ENCODE measurements at regions not wholly inside any gene's neighbourhood (a gene's known extent, or its start where the extent isn't known, plus 50 kb on each side); places are given as distances from the start of the nearest gene placed in this dataset.

DNA sequence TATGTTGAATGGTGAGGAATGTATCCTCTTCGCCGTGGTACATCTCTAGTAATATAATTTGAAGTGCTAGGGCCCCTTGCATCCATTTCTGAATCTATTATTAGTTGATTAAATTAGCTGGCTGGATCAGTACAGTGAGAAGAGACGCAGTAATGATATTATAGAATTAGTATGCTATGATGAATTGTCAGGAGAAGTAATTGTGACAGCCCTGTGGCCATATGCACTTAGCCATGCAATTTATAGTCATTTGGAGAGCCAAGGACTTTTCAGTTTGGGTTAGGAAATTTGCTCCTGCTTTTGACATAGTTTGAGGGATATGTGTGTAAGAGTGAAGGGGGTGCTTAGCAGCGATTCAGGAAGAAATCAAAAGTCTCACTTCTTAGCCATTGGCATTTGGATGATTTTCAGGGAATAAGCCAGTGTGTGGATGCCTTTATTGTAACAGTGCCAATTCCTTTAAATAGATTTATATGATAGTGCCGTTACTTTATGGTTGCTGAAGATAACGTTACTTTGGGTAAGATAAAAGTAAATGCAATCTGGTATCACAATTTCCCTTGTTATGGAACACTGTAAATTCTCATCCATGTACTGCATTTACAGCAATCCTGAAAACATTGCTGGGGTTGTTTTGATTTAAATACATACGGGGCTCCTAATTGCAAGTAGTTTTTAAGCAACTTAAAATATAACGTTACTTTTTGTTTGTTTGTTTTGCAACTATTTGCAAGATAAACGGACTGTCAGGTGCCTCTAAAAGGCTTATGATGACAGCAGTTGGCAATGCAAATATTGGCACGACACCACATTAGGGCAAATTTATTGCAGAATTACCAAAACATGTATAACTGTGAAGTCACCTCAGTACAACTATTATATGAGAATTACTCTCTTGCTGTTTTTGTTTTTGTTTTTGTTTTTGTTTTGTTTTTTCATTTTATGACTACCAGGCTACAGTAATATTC, 875.4 kb upstream of the WWC1 start:
- TF ChIP-seq, protein P1, sequence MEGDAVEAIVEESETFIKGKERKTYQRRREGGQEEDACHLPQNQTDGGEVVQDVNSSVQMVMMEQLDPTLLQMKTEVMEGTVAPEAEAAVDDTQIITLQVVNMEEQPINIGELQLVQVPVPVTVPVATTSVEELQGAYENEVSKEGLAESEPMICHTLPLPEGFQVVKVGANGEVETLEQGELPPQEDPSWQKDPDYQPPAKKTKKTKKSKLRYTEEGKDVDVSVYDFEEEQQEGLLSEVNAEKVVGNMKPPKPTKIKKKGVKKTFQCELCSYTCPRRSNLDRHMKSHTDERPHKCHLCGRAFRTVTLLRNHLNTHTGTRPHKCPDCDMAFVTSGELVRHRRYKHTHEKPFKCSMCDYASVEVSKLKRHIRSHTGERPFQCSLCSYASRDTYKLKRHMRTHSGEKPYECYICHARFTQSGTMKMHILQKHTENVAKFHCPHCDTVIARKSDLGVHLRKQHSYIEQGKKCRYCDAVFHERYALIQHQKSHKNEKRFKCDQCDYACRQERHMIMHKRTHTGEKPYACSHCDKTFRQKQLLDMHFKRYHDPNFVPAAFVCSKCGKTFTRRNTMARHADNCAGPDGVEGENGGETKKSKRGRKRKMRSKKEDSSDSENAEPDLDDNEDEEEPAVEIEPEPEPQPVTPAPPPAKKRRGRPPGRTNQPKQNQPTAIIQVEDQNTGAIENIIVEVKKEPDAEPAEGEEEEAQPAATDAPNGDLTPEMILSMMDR (IDR thresholded peaks at IDR 0.05 in 8 of 11, conservative IDR thresholded peaks at IDR 0.05 in 3 of 11) = no peak
- no peak for TF ChIP-seq POLR2AphosphoS5 (IDR thresholded peaks at IDR 0.05)
